ENCODE measurements at regions not wholly inside any gene's neighbourhood (a gene's known extent, or its start where the extent isn't known, plus 50 kb on each side); places are given as distances from the start of the nearest gene placed in this dataset.

GRCh38 chr11:122280870-122281269, 164.9 kb upstream of the BLID start:
- Histone ChIP-seq H2AFZ (ENCODE audit: low read length) (no peak overlapping the region), H3K27me3 (ENCODE audit: insufficient read depth, low read length, poor library complexity, severe bottlenecking) (no peaks in the 10 kb centered on the region), H3K9me2 (replicated peaks; ENCODE audit: low read depth, low read length) (no peaks in the 10 kb centered on the region), H3K4me2 (ENCODE audit: low read depth, low read length, poor library complexity, severe bottlenecking) (no peak overlapping the region), H3K79me2 (ENCODE audit: insufficient read depth, low read length) (no peaks in the 10 kb centered on the region), H3K9me3 (ENCODE audit: insufficient read depth, low read depth, low read length) (no peaks in the 10 kb centered on the region), H3K36me3 (ENCODE audit: insufficient read depth, low read length) (no peaks in the 10 kb centered on the region), H3K4me3 (ENCODE audit: low read length, poor library complexity, severe bottlenecking) (no peak overlapping the region), H3K4me1 (ENCODE audit: insufficient read depth, low read length, poor library complexity, severe bottlenecking) (no peaks in the 10 kb centered on the region), H3K9ac (ENCODE audit: low read depth, low read length, poor library complexity, severe bottlenecking) (no peak overlapping the region), H3F3A (ENCODE audit: low read depth) (no peaks in the 10 kb centered on the region), H4K20me1 (ENCODE audit: insufficient read depth, low read length, poor library complexity, severe bottlenecking) (no peaks in the 10 kb centered on the region)
- TF ChIP-seq EZH2phosphoT487 (IDR thresholded peaks at IDR 0.05; ENCODE audit: borderline replicate concordance), result no peak
- TF ChIP-seq CTCF (conservative IDR thresholded peaks at IDR 0.05; ENCODE audit: low read length), result no peak

GRCh38 chr11:122279194-122279593, 163.2 kb upstream of the BLID start:
- no peaks in the 10 kb centered on the region for H3K27me3 ChIP-seq (ENCODE audit: insufficient read depth, low read length, poor library complexity, severe bottlenecking)
- no peaks in the 10 kb centered on the region for H3K36me3 ChIP-seq (ENCODE audit: insufficient read depth, low read length)
- no peaks in the 10 kb centered on the region for H3K9me3 ChIP-seq (ENCODE audit: insufficient read depth, low read depth, low read length)
- H3K4me2 ChIP-seq (ENCODE audit: low read depth, low read length, poor library complexity, severe bottlenecking), result no peak overlapping the region
- H3K4me1 ChIP-seq (ENCODE audit: insufficient read depth, low read length, poor library complexity, severe bottlenecking), result no peaks in the 10 kb centered on the region
- no peak overlapping the region for H2AFZ ChIP-seq (ENCODE audit: low read length)
- H3K9me2 ChIP-seq (replicated peaks; ENCODE audit: low read depth, low read length), result no peaks in the 10 kb centered on the region
- no peaks in the 10 kb centered on the region for H3K79me2 ChIP-seq (ENCODE audit: insufficient read depth, low read length)
- no peak overlapping the region for H3K9ac ChIP-seq (ENCODE audit: low read depth, low read length, poor library complexity, severe bottlenecking)
- no peaks in the 10 kb centered on the region for H4K20me1 ChIP-seq (ENCODE audit: insufficient read depth, low read length, poor library complexity, severe bottlenecking)
- H3K4me3 ChIP-seq (ENCODE audit: low read length, poor library complexity, severe bottlenecking), result no peak overlapping the region
- H3F3A ChIP-seq (ENCODE audit: low read depth), result no peaks in the 10 kb centered on the region
- no peak for TF ChIP-seq EZH2phosphoT487 (IDR thresholded peaks at IDR 0.05; ENCODE audit: borderline replicate concordance)
- TF ChIP-seq CTCF (conservative IDR thresholded peaks at IDR 0.05; ENCODE audit: low read length), result no peak

GRCh38 chr11:122277493-122277892, 161.5 kb upstream of the BLID start:
- no peak overlapping the region for H2AFZ ChIP-seq (ENCODE audit: low read length)
- no peak overlapping the region for H3K9ac ChIP-seq (ENCODE audit: low read depth, low read length, poor library complexity, severe bottlenecking)
- H3F3A ChIP-seq (ENCODE audit: low read depth), result no peaks in the 10 kb centered on the region
- H3K4me2 ChIP-seq (ENCODE audit: low read depth, low read length, poor library complexity, severe bottlenecking), result no peak overlapping the region
- no peaks in the 10 kb centered on the region for H3K36me3 ChIP-seq (ENCODE audit: insufficient read depth, low read length)
- no peaks in the 10 kb centered on the region for H3K9me2 ChIP-seq (replicated peaks; ENCODE audit: low read depth, low read length)
- no peaks in the 10 kb centered on the region for H3K4me1 ChIP-seq (ENCODE audit: insufficient read depth, low read length, poor library complexity, severe bottlenecking)
- no peaks in the 10 kb centered on the region for H3K9me3 ChIP-seq (ENCODE audit: insufficient read depth, low read depth, low read length)
- no peak overlapping the region for H3K4me3 ChIP-seq (ENCODE audit: low read length, poor library complexity, severe bottlenecking)
- H3K79me2 ChIP-seq (ENCODE audit: insufficient read depth, low read length), result no peaks in the 10 kb centered on the region
- H4K20me1 ChIP-seq (ENCODE audit: insufficient read depth, low read length, poor library complexity, severe bottlenecking), result no peaks in the 10 kb centered on the region
- no peak for TF ChIP-seq CTCF (conservative IDR thresholded peaks at IDR 0.05; ENCODE audit: low read length)
- no peak for TF ChIP-seq EZH2phosphoT487 (IDR thresholded peaks at IDR 0.05; ENCODE audit: borderline replicate concordance)
- H3K27me3 ChIP-seq (ENCODE audit: insufficient read depth, low read length, poor library complexity, severe bottlenecking), result no peaks in the 10 kb centered on the region

Measured in Loucy (cell line).